K562 (cell line): ENCODE measurements at regions not wholly inside any gene's neighbourhood (a gene's known extent, or its start where the extent isn't known, plus 50 kb on each side); places are given as distances from the start of the nearest gene placed in this dataset.

Experiments used
- ARID3B ChIP-seq: fragments of 250-450 bp; sonication (Bioruptor Pico); IDR thresholded peaks from 2 replicates; pipeline ENCODE4 v1.4.0; 2020; ENCODE audit warnings: borderline replicate concordance
- ERF ChIP-seq: fragments of 450-650 bp; formaldehyde crosslinking; IDR thresholded peaks from 2 replicates; pipeline ENCODE4 v1.4.0; 2020; ENCODE audit warnings: mild to moderate bottlenecking, mixed read lengths
- FUS ChIP-seq: fragments of 200-400 bp; formaldehyde crosslinking; optimal IDR thresholded peaks from 2 replicates; pipeline ENCODE3; 2017; ENCODE audit warnings: low read depth, low read length
- GATAD2B ChIP-seq: fragments of 450-650 bp; IDR thresholded peaks from 2 replicates; pipeline ENCODE4 v1.6.1; 2017; ENCODE audit warnings: mild to moderate bottlenecking, borderline replicate concordance
- RBM22 ChIP-seq: fragments of 200-400 bp; formaldehyde crosslinking; IDR thresholded peaks from 2 replicates; pipeline ENCODE4 v1.6.1; 2018; ENCODE audit warnings: low read length, low read depth; ENCODE audit not compliant: poor library complexity, severe bottlenecking
- RREB1 ChIP-seq: fragments of 250-450 bp; sonication (Bioruptor Pico); IDR thresholded peaks from 2 replicates; pipeline ENCODE4 v1.4.0; 2020
- SAFB ChIP-seq: fragments of 200-400 bp; formaldehyde crosslinking; IDR thresholded peaks from 2 replicates; pipeline ENCODE4 v1.6.1; 2017; ENCODE audit warnings: low read depth, low read length, borderline replicate concordance
- TAF7 ChIP-seq: fragments of 450-650 bp; IDR thresholded peaks from 2 replicates; pipeline ENCODE4 v1.6.1; 2016; ENCODE audit warnings: missing genetic modification characterization, missing compliant biosample characterization
- THRA ChIP-seq: fragments of 450-650 bp; IDR thresholded peaks from 2 replicates; pipeline ENCODE4 v1.6.1; 2017; ENCODE audit warnings: mild to moderate bottlenecking, moderate library complexity
- ZKSCAN3 ChIP-seq: fragments of 250-450 bp; sonication (Bioruptor Pico); IDR thresholded peaks from 2 replicates; pipeline ENCODE4 v1.4.0; 2020
- ZNF124 ChIP-seq: sonication (generic); formaldehyde crosslinking; IDR thresholded peaks from 2 replicates; pipeline ENCODE4 v1.8.1; 2022; ENCODE audit warnings: missing genetic modification reagents
- ZNF561 ChIP-seq: fragments of 450-650 bp; formaldehyde crosslinking; conservative IDR thresholded peaks from 2 replicates; pipeline ENCODE4 v1.4.0; 2020; ENCODE audit warnings: mild to moderate bottlenecking, moderate library complexity
- ZNF589 ChIP-seq: fragments of 200-800 bp; sonication (Bioruptor generic); IDR thresholded peaks from 2 replicates; pipeline ENCODE4 v1.6.1; 2016; ENCODE audit warnings: low read depth, missing genetic modification characterization, missing compliant biosample characterization

- TF ChIP-seq ZNF124 = no peak
- no peak for TF ChIP-seq ERF
- TF ChIP-seq RBM22 = no peak
- no peak for TF ChIP-seq SAFB
- no peak for TF ChIP-seq ARID3B (CRISPR knock-in tag)
- no peak for TF ChIP-seq RREB1 (CRISPR knock-in tag)
- TF ChIP-seq ZNF589 (CRISPR knock-in tag) = no peak
- no peak for TF ChIP-seq ZNF561 (CRISPR knock-in tag)
- TF ChIP-seq TAF7 (tag) = no peak
- no peak for TF ChIP-seq THRA
- TF ChIP-seq GATAD2B = no peak
- TF ChIP-seq FUS = no peak
- no peak for TF ChIP-seq ZKSCAN3 (CRISPR knock-in tag)
Measured at GRCh38 chr4:44553180-44553579, 98.2 kb downstream of the YIPF7 start (continued).
